ENCODE measurements at regions not wholly inside any gene's neighbourhood (a gene's known extent, or its start where the extent isn't known, plus 50 kb on each side); places are given as distances from the start of the nearest gene placed in this dataset.

DNA sequence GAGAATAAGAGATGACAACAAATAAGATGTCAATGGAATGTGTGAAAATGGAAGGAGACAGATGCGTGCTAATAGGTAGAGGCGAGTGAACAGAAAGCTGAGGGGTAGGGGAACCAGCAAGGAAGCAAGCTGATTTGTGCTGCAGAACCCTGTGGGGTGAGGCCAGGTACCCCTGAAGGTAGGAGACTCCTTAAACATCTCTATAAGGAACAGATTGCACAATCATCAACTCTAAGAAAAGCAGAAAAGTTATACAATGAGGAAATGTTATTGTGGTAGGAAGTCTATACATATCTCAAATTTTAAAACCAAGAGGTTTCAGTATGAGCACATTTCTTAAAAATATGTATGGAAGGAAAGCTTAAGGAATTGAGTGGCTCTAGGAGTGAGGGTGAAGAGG is 315.0 kb upstream of the TPM1 start:
- FAIRE-seq (no peak), DNase-seq (ENCODE audit: insufficient read length, low spot score) (no peak)
- TF ChIP-seq POU2F2 (IDR thresholded peaks at IDR 0.05; ENCODE audit: low read depth, low read length): no peak
- TF ChIP-seq TAF1 (IDR thresholded peaks at IDR 0.05; ENCODE audit: low read depth, low read length): no peak
- TF ChIP-seq PAX5 (IDR thresholded peaks at IDR 0.05; ENCODE audit: insufficient read depth, low read length, severe bottlenecking): no peak
- no peak for TF ChIP-seq POLR2A (IDR thresholded peaks at IDR 0.05; ENCODE audit: low read depth, low read length)
- TF ChIP-seq SPI1 (IDR thresholded peaks at IDR 0.05; ENCODE audit: low read depth, low read length): no peak
- TF ChIP-seq POLR2AphosphoS5 (IDR thresholded peaks at IDR 0.05; ENCODE audit: low read depth, low read length): no peak

GRCh38 chr15:62730825-62731224 is 311.7 kb upstream of the TPM1 start:
- TF ChIP-seq SPI1 (IDR thresholded peaks at IDR 0.05; ENCODE audit: low read depth, low read length) (no peak), TAF1 (IDR thresholded peaks at IDR 0.05; ENCODE audit: low read depth, low read length) (no peak)
- FAIRE-seq (no peak), DNase-seq (ENCODE audit: insufficient read length, low spot score) (no peak)

DNA sequence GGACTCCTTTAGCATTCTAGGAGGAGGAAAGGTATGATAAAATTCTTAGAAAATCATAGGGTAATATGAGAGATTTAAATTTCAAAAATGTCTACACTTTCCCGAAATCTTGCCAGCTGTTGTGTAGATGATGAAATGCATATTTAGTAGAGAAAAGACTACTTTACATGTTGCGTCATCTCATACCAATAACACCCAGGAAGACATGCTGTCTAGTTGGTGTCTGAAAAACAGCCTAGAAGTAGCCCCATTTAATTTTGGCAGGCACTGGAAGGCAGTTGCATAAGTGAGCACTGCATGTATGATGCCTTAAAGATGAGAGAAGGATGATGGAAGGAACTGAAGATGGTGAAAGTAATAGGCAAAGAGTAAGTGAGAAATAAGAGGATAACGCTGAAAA is 310.5 kb upstream of the TPM1 start:
- TF ChIP-seq POLR2AphosphoS5 (IDR thresholded peaks at IDR 0.05; ENCODE audit: low read depth, low read length) (no peak), SPI1 (IDR thresholded peaks at IDR 0.05; ENCODE audit: low read depth, low read length) (no peak), TAF1 (IDR thresholded peaks at IDR 0.05; ENCODE audit: low read depth, low read length) (no peak), POU2F2 (IDR thresholded peaks at IDR 0.05; ENCODE audit: low read depth, low read length) (no peak), POLR2A (IDR thresholded peaks at IDR 0.05; ENCODE audit: low read depth, low read length) (no peak), PAX5 (IDR thresholded peaks at IDR 0.05; ENCODE audit: insufficient read depth, low read length, severe bottlenecking) (no peak)
- DNase-seq (ENCODE audit: insufficient read length, low spot score): no peak
- no peak for FAIRE-seq

GRCh38 chr15:62734706-62735105 is 307.8 kb upstream of the TPM1 start:
- DNase-seq (ENCODE audit: insufficient read length, low spot score) (no peak), FAIRE-seq (no peak)
- TF ChIP-seq TAF1 (IDR thresholded peaks at IDR 0.05; ENCODE audit: low read depth, low read length): no peak
- TF ChIP-seq POLR2AphosphoS5 (IDR thresholded peaks at IDR 0.05; ENCODE audit: low read depth, low read length): no peak
- no peak for TF ChIP-seq POLR2A (IDR thresholded peaks at IDR 0.05; ENCODE audit: low read depth, low read length)
- no peak for TF ChIP-seq POU2F2 (IDR thresholded peaks at IDR 0.05; ENCODE audit: low read depth, low read length)
- TF ChIP-seq SPI1 (IDR thresholded peaks at IDR 0.05; ENCODE audit: low read depth, low read length): no peak

DNA sequence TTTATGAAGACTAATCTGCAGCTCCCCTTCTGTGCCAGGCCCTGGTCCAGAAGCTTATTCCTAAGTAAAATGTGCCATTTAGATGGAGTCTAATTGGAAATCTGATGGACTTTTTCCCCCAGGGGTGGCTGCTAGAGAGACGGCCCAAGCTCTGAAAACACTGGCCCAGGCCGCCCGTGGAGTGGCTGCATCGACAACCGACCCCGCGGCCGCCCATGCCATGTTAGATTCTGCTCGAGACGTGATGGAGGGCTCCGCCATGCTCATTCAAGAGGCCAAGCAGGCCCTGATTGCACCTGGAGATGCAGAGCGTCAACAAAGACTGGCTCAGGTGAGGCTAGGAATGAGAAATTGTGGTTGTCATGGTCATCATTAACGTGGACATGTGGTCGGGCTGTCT is 305.8 kb upstream of the TPM1 start:
- DNase-seq (ENCODE audit: insufficient read length, low spot score) (no peak), FAIRE-seq (no peak)
- no peak for TF ChIP-seq POLR2AphosphoS5 (IDR thresholded peaks at IDR 0.05; ENCODE audit: low read depth, low read length)
- no peak for TF ChIP-seq PAX5 (IDR thresholded peaks at IDR 0.05; ENCODE audit: insufficient read depth, low read length, severe bottlenecking)
- TF ChIP-seq POLR2A (IDR thresholded peaks at IDR 0.05; ENCODE audit: low read depth, low read length): no peak
- no peak for TF ChIP-seq POU2F2 (IDR thresholded peaks at IDR 0.05; ENCODE audit: low read depth, low read length)
- TF ChIP-seq TAF1 (IDR thresholded peaks at IDR 0.05; ENCODE audit: low read depth, low read length): no peak
- TF ChIP-seq SPI1 (IDR thresholded peaks at IDR 0.05; ENCODE audit: low read depth, low read length): no peak

- TF ChIP-seq POLR2A (IDR thresholded peaks at IDR 0.05; ENCODE audit: low read depth, low read length): no peak
- TF ChIP-seq POU2F2 (IDR thresholded peaks at IDR 0.05; ENCODE audit: low read depth, low read length): no peak
- TF ChIP-seq TAF1 (IDR thresholded peaks at IDR 0.05; ENCODE audit: low read depth, low read length): no peak
- no peak for FAIRE-seq
- DNase-seq (ENCODE audit: insufficient read length, low spot score): no peak
Observed at GRCh38 chr15:62737551-62737950, 305.0 kb upstream of the TPM1 start.

DNA sequence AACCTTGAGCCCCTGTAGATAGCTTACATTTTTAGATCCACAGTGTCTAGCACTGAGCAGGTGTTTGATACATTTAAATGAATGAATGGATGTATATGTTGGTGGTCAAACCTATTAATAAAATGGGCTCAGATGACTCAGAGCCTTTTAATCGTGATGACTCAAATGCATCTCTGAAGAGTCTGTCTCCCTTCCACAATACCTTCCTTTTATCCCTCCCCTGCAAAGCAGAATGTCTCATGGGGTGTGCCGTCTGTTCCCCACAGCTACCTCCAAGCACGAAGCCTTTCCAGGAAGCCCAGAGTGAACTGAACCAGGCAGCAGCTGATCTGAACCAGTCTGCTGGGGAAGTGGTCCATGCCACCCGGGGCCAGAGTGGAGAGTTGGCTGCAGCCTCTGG is 303.5 kb upstream of the TPM1 start:
- FAIRE-seq (no peak), DNase-seq (ENCODE audit: insufficient read length, low spot score) (no peak)
- no peak for TF ChIP-seq SPI1 (IDR thresholded peaks at IDR 0.05; ENCODE audit: low read depth, low read length)
- TF ChIP-seq PAX5 (IDR thresholded peaks at IDR 0.05; ENCODE audit: insufficient read depth, low read length, severe bottlenecking): no peak
- no peak for TF ChIP-seq POLR2A (IDR thresholded peaks at IDR 0.05; ENCODE audit: low read depth, low read length)
- no peak for TF ChIP-seq POU2F2 (IDR thresholded peaks at IDR 0.05; ENCODE audit: low read depth, low read length)

GRCh38 chr15:62739507-62739906 is 303.0 kb upstream of the TPM1 start:
- TF ChIP-seq POLR2A (IDR thresholded peaks at IDR 0.05; ENCODE audit: low read depth, low read length) (no peak), SPI1 (IDR thresholded peaks at IDR 0.05; ENCODE audit: low read depth, low read length) (no peak), POLR2AphosphoS5 (IDR thresholded peaks at IDR 0.05; ENCODE audit: low read depth, low read length) (no peak), POU2F2 (IDR thresholded peaks at IDR 0.05; ENCODE audit: low read depth, low read length) (no peak), TAF1 (IDR thresholded peaks at IDR 0.05; ENCODE audit: low read depth, low read length) (no peak), PAX5 (IDR thresholded peaks at IDR 0.05; ENCODE audit: insufficient read depth, low read length, severe bottlenecking) (no peak)
- DNase-seq (ENCODE audit: insufficient read length, low spot score) (no peak), FAIRE-seq (no peak)

DNA sequence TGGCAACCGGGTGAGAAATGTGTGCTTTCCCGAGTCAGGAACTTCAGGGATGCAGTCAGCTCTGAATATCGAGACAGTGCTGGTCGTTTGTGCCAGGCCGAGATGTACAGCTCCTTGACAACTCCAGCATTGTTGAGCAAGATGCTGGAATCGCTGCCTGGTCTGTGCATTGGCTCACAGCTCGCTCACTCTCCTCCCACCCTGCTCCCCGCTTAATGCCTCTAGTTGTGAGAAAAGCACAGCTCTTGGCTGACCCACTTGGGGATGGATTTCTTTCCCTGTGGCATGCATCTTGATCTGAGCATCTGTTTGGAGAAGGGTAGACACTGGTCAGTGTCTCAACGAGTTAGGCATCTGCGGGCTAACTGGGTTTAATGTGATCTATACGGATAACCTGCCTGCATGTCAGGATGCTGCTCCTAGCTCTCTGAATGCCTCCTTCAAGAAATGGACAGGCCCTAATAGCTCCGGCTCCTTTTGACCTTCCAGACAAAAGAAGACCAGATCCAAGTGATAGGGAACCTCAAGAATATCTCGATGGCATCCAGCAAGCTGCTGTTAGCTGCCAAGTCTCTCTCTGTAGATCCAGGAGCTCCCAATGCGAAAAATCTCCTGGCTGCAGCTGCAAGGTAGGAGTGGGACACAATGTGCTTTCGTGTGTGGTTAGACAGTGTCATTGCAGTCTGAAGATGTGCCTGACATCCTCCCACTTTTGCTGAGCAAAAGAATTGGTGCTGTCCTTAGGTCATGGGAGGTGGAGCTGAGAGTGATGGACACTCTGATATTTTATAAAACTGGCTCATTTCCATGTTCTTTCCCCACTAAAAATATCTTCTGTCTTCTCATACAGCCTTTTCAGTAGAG is 302.2 kb upstream of the TPM1 start:
- no peak for FAIRE-seq

DNA sequence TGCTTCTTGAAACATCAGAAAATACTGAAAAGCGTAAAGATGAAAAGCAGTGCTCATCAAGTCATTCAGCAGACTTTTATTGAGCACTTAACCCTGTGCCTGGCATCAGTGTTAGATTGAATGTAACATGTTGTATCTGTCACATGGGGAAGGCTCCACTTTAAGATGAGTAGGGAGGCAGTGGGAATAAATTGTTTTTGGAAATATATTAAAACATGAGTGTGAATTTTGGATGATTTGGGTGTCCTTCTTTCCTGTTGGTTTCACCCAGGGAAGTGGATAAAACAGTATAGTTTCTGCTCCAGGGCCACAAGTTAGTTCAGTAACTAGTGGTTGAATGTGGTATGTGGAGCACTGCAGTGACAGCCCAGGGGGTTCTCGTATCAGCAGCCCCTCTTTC is 301.4 kb upstream of the TPM1 start:
- FAIRE-seq (no peak), DNase-seq (ENCODE audit: insufficient read length, low spot score) (no peak)
- TF ChIP-seq POU2F2 (IDR thresholded peaks at IDR 0.05; ENCODE audit: low read depth, low read length) (no peak), POLR2AphosphoS5 (IDR thresholded peaks at IDR 0.05; ENCODE audit: low read depth, low read length) (no peak), TAF1 (IDR thresholded peaks at IDR 0.05; ENCODE audit: low read depth, low read length) (no peak), PAX5 (IDR thresholded peaks at IDR 0.05; ENCODE audit: insufficient read depth, low read length, severe bottlenecking) (no peak), SPI1 (IDR thresholded peaks at IDR 0.05; ENCODE audit: low read depth, low read length) (no peak), POLR2A (IDR thresholded peaks at IDR 0.05; ENCODE audit: low read depth, low read length) (no peak)

More for the DNA sequence above, 302.2 kb upstream of the TPM1 start:
- DNase-seq (ENCODE audit: insufficient read length, low spot score): no peak
- no peak for TF ChIP-seq SPI1 (IDR thresholded peaks at IDR 0.05; ENCODE audit: low read depth, low read length)
- no peak for TF ChIP-seq POLR2AphosphoS5 (IDR thresholded peaks at IDR 0.05; ENCODE audit: low read depth, low read length)
- TF ChIP-seq POU2F2 (IDR thresholded peaks at IDR 0.05; ENCODE audit: low read depth, low read length): no peak
- TF ChIP-seq TAF1 (IDR thresholded peaks at IDR 0.05; ENCODE audit: low read depth, low read length): no peak
- TF ChIP-seq PAX5 (IDR thresholded peaks at IDR 0.05; ENCODE audit: insufficient read depth, low read length, severe bottlenecking): no peak
- no peak for TF ChIP-seq POLR2A (IDR thresholded peaks at IDR 0.05; ENCODE audit: low read depth, low read length)
